Astrocyte of the hippocampus (primary cell): ENCODE measurements at regions not wholly inside any gene's neighbourhood (a gene's known extent, or its start where the extent isn't known, plus 50 kb on each side); places are given as distances from the start of the nearest gene placed in this dataset.
A peak's percentile ranks its signal among the peaks of the same experiment; 100 is the strongest.
"Not testable (repeated sequence)": the region's sequence is repeated elsewhere in the genome, so short reads cannot be mapped to it uniquely, and the experiment has no call there.

ENCODE experiments used
- DNase-seq: peaks from one replicate; pipeline ENCODE4 v3.0.0; 2011; ENCODE audit warnings: low read depth, low spot score

- no peak for DNase-seq
These were observed 476.7 kb upstream of the CAMK1G start for GRCh38 chr1:209106861-209107260.

GRCh38 chr1:209107535-209107934, 476.0 kb upstream of the CAMK1G start:
- no peak for DNase-seq

- no peak for DNase-seq
These were observed 474.3 kb upstream of the CAMK1G start for GRCh38 chr1:209109001-209109785.

- no peak for DNase-seq
These were observed 470.0 kb upstream of the CAMK1G start for GRCh38 chr1:209113521-209113920.

GRCh38 chr1:209116705-209117104, 466.8 kb upstream of the CAMK1G start:
- no peak for DNase-seq

- no peak for DNase-seq
These were observed 459.9 kb upstream of the CAMK1G start for GRCh38 chr1:209123601-209124000.

- DNase-seq: not testable (repeated sequence)
These were observed 454.4 kb upstream of the CAMK1G start for GRCh38 chr1:209129091-209129490.

- no peak for DNase-seq
These were observed 452.6 kb upstream of the CAMK1G start for GRCh38 chr1:209130886-209131285.

GRCh38 chr1:209132736-209133467, 450.6 kb upstream of the CAMK1G start:
- DNase-seq: no peak

GRCh38 chr1:209134001-209134400, 449.5 kb upstream of the CAMK1G start:
- no peak for DNase-seq

GRCh38 chr1:209143916-209144315, 439.6 kb upstream of the CAMK1G start:
- DNase-seq: no peak

- peak; percentile 85 for DNase-seq
These were observed 433.4 kb upstream of the CAMK1G start for GRCh38 chr1:209150114-209150513.

- no peak for DNase-seq
These were observed 430.1 kb upstream of the CAMK1G start for GRCh38 chr1:209153411-209153810.

GRCh38 chr1:209154912-209155311, 428.6 kb upstream of the CAMK1G start:
- DNase-seq: no peak

- DNase-seq: peak; percentile 17
These were observed 428.0 kb upstream of the CAMK1G start for GRCh38 chr1:209155546-209155945.

GRCh38 chr1:209156991-209157390, 426.5 kb upstream of the CAMK1G start:
- DNase-seq: no peak

GRCh38 chr1:209157546-209158249, 425.8 kb upstream of the CAMK1G start:
- DNase-seq: no peak

GRCh38 chr1:209158851-209159250, 424.7 kb upstream of the CAMK1G start:
- no peak for DNase-seq

GRCh38 chr1:209160230-209160629, 423.3 kb upstream of the CAMK1G start:
- no peak for DNase-seq

- DNase-seq: peak; percentile 73
These were observed 420.9 kb upstream of the CAMK1G start for GRCh38 chr1:209162651-209163050.

GRCh38 chr1:209168204-209168603, 415.3 kb upstream of the CAMK1G start:
- peak; percentile 86 for DNase-seq

GRCh38 chr1:209171151-209171550, 412.4 kb upstream of the CAMK1G start:
- no peak for DNase-seq
